Stimulated activated CD8-positive, alpha-beta memory T cell treated with anti-CD3 and anti-CD28 coated beads, Interleukin-12 subunit alpha, Interleukin-12 subunit beta, amount 100 ng/mL, for 1 hour (primary cell): ENCODE measurements at regions not wholly inside any gene's neighbourhood (a gene's known extent, or its start where the extent isn't known, plus 50 kb on each side); places are given as distances from the start of the nearest gene placed in this dataset.

Source experiments
- DNase-seq: peaks from one replicate; pipeline ENCODE4 v3.0.0-alpha.2; 2020; ENCODE audit warnings: low read depth

DNA sequence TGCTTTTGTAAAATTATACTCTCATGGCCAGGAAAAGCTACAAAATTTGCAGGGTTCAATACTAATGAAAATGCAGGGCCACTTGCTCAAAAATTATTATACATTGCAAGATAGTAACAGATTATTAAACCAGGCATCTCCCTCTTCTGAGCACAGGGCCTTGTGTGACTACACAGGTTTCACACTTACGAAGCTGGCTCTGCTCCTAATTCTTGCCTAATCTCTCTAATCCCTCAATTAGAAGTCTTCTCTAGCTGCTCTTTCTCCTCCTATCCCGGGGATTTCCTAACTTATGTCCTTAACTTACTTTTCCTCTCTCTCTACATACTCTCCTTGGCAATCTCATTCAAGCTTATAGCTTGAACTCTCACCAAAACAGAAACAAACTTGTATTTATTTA, 168.3 kb downstream of the AREG start:
- no peak for DNase-seq

DNA sequence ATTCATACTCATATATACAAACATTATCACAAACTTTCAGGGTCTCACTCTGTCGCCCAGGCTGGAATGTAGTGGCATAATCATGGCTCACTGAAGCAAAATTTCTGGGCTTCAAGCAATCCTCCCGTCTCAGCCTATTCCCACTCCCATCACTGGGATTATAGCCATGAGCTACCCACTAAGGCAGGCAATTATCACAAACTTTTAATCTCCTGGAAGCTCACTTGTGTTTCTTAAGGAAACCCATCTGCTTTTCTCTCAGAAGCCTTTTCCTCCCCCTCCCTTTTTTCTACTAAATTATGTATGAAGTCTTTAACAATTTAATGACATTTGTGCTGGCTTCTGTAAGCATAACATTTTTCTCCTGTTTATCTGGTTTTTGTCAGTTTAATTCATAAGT, 170.5 kb downstream of the AREG start:
- no peak for DNase-seq

DNA sequence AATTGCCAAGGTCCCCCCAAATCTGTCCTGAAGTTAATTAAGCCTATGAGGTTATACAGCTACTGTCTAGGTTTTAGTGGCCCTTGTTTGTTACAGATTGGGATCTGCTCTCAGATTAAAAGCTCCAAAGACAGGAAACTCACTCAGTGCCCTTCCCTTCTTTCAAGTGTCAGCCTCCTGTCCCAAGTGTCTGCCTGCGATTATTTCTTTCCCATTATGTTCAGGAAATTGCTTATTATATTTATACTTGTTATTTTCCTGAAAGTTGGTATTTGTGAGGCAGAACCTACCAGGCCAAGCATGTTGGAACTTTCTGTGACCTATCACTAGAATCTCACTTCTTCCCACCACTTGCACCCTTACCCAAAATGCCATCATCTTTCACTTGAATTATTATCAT, 173.2 kb downstream of the AREG start:
- DNase-seq, result no peak

DNA sequence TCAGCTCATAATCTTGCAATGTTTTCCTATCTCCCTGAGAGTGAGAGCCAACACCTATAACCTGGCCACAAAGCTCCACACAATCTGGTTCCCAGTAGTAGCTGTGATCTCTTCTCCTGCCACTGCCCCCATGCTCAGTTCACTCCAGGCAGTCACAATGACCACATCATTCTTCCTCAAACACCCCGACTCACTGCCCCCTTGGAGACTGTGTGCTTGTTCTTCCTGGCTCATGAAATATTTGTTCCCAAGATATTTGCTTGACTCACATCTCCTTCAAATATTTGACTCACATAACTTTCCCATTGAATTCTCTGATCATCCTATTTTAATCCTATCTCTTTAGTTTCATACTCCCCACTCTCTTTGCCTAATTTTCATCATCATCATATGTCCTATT, 173.7 kb downstream of the AREG start:
- no peak for DNase-seq

DNA sequence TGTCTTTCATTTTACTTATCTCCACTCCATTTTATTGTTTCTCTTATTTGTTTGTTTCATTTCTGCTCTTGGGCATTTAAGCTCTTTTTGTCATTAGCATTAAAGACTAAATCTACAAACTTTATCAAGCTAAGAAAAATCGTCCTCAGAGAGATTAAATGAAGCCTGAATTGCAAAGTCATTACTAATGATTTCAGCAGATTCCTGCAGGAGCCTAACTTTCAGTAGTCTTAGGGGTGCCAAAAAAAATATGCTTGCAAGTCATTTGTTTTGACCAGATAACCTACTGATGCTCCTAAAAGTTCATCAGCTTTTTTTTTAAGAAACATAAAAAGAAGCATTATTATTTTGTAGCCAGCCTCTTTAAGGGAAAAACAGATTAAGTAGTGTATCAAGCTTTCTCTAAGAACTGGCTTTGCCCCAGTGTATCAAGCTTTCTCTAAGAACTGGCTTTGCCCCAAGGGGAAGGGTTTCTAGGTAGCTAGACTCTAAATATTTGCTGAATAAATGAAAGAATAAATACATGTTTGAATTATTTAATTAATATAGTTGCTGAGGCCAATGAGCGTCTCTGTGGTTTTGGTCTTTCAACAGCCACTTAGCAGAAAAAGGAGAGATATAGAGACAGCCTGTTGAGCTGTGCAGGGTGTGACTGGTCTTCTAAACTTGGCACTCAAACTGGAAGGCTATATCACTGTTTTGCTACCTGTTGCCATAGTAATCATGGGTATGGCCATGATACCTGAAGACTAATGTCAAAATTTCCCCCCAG, 174.2 kb downstream of the BTC start:
- DNase-seq, result no peak

DNA sequence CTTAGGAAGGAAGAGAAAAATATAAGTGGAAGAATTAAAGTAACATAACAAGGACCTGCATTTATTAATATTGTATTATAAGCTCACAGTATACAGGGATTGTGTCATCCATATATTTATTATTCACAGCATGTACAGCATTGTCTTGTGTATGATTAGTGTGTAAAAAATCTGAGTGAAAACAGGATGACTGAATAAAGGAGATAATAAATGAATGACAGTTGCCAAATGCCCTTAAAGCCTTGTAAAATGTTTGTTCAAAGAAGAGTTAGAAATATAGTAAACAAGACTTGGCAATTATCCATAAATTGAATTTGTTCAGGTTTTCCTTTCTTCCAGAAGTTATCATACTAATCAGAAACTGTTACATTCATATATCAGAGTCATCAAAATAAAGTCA, 172.7 kb downstream of the BTC start:
- no peak for DNase-seq

DNA sequence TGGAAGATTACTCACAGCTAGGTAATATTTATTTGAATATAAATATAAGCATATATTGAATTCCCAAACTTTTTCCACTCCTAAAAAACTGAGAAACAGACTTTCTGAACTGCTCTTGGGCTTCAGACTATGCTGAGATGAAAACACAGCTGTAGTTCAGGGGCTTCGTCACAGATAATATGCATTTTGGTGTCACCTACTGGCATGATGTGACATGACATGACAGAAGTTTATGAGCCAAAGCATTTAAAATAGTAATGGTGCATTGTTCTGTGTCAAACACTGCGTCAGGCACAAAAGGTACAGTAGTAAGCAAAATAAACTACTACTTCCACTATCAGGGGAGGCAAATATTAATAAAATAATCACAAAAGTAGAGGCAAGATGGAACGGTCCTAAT, 171.3 kb downstream of the BTC start:
- no peak for DNase-seq

DNA sequence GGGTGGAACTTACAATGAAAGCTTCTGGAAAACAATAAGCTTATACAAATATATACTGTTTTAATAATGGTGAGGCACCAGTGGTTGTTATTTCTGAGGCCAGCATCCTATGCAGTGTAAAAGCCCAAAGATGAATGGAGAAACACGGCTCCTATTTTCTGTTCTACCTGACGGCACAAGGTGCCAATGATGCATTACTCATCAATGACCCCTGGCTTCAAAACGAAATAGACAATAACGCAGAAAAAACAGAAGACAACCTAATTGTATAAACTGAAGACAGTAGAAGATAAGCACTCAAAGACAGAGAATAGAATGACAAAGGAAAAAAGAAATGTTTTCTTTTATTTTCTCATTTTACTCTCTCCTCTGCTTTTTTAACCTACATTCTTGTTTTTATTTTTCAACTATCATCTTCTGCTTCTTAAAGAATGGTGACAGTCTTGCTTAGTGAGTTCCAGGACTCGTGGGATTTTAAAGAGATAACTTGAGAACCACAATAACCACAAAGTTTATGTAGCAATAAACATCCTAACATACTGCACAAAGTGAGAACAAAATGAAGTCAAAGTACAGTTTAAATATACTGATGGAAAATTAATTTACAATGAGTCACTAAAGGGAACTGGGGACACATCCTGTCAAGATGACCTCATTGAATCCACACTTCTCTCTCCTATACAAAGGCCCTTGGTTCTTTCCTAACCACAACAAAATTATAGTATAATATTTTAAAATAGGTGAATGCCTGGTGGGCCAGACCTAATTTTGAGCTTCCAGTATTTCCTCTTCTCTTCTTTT, 169.8 kb downstream of the BTC start:
- no peak for DNase-seq

DNA sequence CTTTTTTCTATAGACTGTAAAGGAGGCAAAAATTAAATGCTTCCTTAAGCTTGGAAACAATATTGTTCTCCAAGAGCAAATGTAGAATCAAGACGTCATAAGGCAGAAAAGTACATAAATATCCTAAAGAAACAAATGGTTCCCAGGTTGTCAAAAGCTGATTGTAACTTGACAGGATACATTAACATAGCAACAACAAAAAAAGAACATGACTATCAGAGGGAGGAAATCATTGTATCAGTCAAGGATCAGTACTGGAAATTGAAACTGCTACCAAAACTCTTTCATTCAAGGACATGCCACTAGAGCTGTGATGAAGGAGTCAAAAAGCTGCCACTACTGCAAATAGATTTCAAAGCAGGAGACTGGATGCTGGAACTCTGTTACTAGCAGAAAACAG, 168.3 kb downstream of the BTC start:
- no peak for DNase-seq

DNA sequence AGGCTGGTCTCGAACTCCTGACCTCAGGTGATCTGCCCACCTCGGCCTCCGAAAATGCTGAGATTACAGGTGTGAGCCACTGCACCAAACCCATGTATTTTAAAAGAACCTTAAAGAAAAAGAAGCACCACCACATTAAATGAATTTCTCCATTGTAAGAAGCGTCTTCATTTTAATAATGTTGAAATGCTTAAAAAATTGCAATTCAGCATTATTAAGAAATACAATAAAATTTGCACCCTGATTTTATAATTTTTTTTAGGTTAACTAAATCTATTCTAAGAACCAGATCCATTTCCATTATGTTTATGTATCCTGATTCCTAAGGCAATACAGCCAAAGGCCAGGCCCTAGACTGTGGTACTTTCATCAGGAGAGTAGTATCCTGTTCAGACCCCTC, 167.2 kb downstream of the BTC start:
- no peak for DNase-seq

DNA sequence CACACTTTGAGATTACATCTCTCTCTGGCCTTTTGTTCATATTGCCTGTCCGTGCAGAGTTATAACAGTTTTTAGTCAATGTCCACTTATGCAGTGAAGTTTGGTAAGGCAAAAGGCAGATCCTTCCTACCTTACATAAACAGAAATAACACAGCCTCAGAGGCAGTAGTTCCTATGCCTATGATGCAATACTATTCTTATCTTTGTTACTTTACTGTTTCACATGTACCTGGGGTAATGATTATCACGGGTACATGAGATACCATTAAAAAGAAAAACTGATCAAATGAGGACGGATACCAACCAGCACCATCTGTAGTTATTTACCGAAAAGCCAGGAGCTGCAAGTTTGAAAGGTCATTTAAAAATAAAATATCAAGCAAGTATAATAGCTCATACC, 166.8 kb downstream of the BTC start:
- DNase-seq, result no peak

DNA sequence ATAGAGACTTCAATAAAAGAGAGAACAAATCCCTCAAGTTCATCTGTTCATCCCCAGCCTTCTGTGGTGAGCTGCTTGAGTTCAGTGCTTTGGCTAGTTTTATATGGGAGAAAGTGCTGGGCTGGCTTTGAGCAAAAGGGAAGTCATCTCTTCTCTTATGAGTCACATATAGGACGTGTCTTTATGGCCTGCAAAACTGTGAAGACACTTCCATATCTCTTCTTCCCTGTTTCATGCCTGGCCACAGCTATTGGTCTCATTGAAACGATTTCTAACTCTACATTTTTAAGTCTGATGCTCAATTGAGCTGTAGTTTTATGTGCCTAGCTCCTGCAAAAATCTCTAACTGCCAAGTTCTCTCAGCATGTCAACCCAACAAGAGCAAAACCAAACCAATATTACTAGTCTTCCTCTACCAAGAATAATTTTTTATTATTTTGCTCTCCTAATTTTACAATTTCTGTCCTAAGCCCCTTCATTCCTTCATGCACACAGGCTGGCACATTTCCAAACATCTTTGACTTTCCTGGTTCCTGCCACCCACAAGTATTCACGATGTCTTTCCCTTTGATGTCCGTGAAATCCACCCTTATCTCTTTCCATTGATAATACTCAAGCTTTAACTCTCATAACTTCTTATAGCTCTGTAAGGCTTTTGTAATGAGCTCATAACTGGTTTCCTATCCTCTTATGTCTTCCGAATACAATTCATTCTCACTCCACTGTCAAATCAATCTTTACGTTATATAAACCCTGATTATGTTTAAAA, 165.3 kb downstream of the BTC start:
- DNase-seq, result no peak

DNA sequence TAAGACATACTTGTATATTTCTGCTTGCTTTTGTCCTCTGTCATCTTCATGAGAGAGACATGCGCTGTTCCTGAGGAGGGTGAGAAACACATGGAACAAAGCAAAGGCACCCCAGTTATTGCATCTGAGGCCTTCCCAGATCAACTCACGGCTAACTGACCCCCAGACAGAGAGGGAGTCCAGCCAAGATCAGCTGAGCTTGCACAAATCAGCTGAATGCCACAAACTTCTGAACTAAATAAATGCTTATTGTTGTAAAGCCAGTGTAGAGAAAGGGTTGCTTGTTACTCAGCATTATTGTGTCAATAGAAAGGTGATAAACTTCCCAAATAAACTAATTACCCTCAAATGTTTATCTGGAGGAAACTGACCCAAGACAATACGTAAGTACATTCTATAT, 163.8 kb downstream of the BTC start:
- DNase-seq, result no peak

DNA sequence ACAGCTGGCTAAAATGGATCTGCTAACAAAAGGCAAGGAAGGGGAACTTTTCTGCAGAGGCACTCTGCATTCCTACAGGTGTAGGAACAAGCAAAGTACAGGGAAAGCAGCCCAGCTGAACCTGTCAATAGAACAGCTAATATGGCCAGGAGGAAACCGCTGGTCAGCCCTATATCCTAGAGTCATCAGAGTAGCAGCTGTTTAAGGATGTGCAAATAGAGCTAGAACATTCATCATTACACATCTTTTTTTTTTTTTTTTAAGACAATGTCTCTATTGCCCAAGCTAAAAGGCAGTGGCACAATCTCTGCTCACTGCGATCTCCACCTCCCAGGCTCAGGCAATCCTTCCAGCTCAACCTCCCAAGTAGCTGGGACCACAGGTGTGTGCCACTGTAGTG, 163.0 kb downstream of the BTC start:
- no peak for DNase-seq

DNA sequence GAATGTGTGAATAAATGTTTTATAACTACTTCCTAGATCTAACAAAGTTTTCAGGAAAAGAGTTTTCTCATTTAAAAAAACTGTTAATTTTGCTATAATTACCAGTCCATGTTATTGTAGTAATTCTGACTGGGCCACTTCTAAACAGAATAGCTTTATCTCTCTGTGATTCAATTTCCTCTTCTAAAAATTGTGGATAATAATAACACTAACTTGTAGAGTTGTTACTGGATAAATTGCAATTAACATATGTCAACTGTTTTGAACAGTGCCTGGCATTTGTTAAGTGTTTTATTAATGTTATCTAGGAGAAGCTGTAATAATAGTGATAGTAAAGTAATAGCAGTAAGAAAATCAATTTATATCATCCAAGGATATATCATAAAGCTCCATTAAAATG, 162.3 kb downstream of the BTC start:
- DNase-seq, result no peak

DNA sequence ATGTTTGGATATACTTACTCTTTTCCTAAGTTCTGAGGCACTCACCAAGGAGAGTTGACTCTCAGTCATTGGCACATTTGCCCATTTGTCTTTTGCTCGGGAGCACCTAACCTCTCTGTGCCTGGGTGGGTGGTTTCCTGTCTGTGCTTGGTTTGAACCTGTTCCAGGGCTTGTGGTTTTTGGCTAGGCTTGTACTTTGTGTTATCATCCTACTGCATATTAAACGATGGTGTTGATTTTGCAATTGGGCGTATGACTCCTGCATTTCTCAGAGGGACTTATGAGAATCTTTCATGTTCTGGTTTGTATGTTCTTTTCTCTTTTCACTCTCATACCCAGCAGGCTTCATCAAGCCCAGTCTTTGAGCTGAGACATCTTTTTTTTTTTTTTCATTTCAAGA, 161.7 kb downstream of the BTC start:
- DNase-seq, result peak; percentile 6

DNA sequence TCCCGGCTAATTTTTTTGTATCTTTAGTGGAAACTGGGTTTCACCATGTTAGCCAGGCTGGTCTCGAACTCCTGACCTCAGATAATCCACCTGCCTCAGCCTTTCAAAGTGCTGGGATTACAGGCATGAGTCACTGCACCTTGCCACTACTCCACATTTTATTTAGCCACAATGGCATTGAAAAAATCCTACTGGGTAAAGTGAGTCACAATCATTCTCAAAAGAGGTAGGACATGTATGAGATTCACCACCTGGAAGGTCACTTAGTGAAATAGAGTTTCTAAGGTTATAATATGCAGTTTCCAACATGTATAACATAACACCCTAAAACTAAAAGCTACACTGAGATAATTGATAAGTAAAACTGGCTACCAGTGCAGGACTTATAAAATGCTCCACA, 159.2 kb downstream of the BTC start:
- DNase-seq, result no peak

DNA sequence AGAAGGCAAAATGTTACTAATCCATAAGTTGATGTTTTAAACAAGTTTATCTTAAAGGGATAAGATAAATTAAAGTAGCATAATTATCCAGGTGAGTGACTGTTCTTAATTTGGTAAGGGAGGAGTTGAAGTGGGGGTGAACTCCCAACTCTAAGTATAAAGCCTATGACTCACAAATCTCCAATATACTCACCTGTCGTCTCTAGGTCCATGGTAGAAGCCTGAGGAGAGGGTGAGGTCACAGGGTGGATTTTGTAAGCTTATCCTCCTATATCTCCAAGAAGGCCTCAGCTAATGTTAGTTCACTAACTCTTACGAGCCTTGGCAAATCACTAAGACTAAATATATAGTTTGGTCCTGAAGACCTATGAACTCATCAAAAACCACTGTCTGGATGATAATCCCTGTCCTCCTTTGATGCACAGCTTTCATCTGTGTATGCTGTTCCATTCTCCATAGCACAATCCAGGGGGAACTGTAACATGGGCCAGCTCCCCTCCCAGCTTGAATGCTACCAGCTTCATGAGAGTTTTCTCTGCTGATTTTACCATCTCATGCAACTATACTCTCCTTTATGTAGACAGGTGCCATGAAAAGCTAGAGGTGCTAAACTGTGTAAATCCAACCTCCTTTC, 158.7 kb downstream of the BTC start:
- DNase-seq, result no peak

DNA sequence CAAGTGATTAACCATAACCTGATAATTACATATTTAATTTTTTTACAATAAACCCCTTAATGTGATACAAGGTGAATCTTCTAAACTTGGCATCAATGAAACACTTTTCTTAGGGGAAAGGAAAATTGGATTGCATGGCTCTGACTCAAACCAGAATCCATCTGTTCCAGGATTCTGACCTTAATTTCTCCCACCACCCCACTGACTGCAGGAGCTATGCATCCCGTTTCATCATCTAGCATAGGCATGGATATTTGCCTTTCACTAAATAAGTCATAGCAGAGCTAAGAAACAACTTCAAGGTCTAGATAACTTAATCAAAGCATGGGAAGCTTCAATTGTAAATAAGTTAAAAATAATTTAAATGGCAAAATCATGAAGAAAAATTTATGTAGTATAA, 156.3 kb downstream of the BTC start:
- DNase-seq, result no peak

DNA sequence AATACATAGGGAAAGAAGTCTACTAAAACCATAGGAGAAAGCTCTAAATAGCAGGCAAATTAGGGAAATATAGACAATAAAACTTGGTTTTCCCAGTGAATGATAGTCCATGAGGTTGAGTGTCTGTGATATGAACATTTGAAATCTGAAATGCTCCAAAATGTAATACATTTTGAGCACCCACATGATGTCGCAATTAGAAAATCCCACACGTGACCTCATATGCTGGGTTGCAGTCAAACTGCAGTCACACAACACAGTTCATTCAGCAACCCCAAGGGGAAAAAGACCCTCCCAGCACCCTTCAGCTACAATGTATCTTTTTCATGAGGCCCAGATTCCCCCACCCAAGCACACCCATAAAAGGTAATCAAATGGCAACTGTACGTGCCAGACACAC, 155.6 kb downstream of the BTC start:
- no peak for DNase-seq

DNA sequence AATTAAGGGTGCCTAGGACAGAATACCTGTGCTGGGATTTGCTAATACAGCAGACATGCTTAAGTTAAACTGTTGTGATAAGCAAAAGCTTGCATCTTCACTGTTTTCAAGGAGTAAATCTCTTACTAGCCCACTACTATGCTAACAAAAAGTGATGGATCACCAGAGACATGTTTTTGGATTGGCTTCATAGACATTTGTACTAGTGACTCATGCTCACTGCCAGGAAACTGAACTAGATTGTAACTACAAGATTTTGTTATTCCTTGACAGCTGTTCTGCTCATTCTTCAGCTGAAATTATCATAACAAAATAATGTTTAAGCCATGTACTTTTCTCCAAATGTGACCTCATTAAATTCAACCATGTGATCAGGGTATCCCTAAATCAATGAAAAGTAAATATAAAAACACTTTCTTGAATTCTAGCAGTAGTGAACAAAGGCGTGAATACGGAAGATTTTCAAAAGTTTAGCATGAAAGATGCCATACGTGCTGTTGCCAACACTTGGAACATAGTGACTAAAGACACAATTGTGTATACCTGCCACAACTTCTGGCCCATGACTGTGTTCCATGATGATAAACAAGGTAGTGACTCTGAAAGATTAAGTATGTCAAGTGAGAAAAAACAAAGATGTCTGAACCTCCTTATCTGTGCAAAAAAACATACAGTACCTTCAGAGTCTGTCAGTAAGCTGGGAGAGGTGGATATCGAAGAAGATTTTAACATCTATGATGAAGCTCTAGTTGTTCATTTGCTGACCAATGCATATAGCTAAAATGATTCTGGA, 154.0 kb downstream of the BTC start:
- DNase-seq, result no peak

DNA sequence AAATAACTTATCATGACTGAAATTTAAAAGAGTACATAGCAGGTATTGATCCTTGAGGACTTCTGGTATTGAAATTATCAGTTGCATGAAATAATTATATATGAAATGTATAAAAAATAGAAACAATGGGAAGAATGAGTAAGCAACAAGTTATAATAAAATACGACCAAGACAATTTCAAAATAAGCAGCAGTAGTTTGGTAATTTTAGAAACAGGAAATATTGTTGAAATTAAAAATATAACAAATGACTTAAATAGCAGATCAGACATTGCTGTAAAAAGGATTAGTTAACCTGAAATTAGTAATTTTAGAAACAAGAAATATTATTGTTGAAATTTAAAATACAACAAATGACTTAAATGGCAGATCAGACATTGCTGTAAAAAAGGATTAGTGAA, 152.3 kb downstream of the BTC start:
- DNase-seq, result no peak
